ENCODE measurements at regions not wholly inside any gene's neighbourhood (a gene's known extent, or its start where the extent isn't known, plus 50 kb on each side); places are given as distances from the start of the nearest gene placed in this dataset.
A peak's percentile ranks its signal among the peaks of the same experiment; 100 is the strongest.

GRCh38 chr6:67885081-67886033 lies 749.7 kb upstream of the ADGRB3 start (continued):
- no peak for TF ChIP-seq ZBTB40 (IDR thresholded peaks at IDR 0.05)
- TF ChIP-seq ZBTB40 (CRISPR knock-in tag; IDR thresholded peaks at IDR 0.05) = no peak
- TF ChIP-seq PHF21A (IDR thresholded peaks at IDR 0.05; ENCODE audit: borderline replicate concordance, low read depth) = no peak
- TF ChIP-seq ZNF197 (CRISPR knock-in tag; IDR thresholded peaks at IDR 0.05; ENCODE audit: low read depth) = no peak
- TF ChIP-seq PHTF2 (CRISPR knock-in tag; IDR thresholded peaks at IDR 0.05) = no peak
- 0 out of 2 replicates have a peak, but pooled peaks have one; percentile 12 for TF ChIP-seq ZNF57 (CRISPR knock-in tag; IDR thresholded peaks at IDR 0.05)
- TF ChIP-seq ZNF830 (CRISPR knock-in tag; IDR thresholded peaks at IDR 0.05) = no peak
- 0 out of 2 replicates have a peak, but pooled peaks have one; percentile 11 for TF ChIP-seq BCOR (IDR thresholded peaks at IDR 0.05)
- TF ChIP-seq RBM22 (IDR thresholded peaks at IDR 0.05; ENCODE audit: low read depth, low read length, poor library complexity, severe bottlenecking) = peak; percentile 22
- TF ChIP-seq ZBTB9 (CRISPR knock-in tag; IDR thresholded peaks at IDR 0.05) = peak; percentile 40
- peak; percentile 22 for TF ChIP-seq TAF9B (IDR thresholded peaks at IDR 0.05; ENCODE audit: partially characterized antibody)
- TF ChIP-seq ATF6 (CRISPR knock-in tag; IDR thresholded peaks at IDR 0.05) = peak; percentile 69; the same call in 1 of the 2 replicates
- no peak for TF ChIP-seq ZNF253 (CRISPR knock-in tag; conservative IDR thresholded peaks at IDR 0.05)
- peak; percentile 31; the same call in 1 of the 2 replicates for TF ChIP-seq ETV5 (CRISPR knock-in tag; IDR thresholded peaks at IDR 0.05; ENCODE audit: low read depth)
- TF ChIP-seq WHSC1 (IDR thresholded peaks at IDR 0.05; ENCODE audit: low read length) = no peak

Measured in K562 (cell line).